Kidney epithelial cell (primary cell): ENCODE measurements at regions not wholly inside any gene's neighbourhood (a gene's known extent, or its start where the extent isn't known, plus 50 kb on each side); places are given as distances from the start of the nearest gene placed in this dataset.

Experiments used
- DNase-seq: peaks from one replicate; pipeline ENCODE4 v3.0.0-alpha.2; 2010; ENCODE audit warnings: low read depth
- H3K27me3 ChIP-seq: 2 replicates; pipeline ENCODE4 v1.6.0; 2011; ENCODE audit warnings: low read length; ENCODE audit not compliant: control insufficient read depth, insufficient read depth
- H3K36me3 ChIP-seq: 2 replicates; pipeline ENCODE4 v1.5.1; 2011; ENCODE audit warnings: low read length; ENCODE audit not compliant: control insufficient read depth, insufficient read depth
- H3K4me3 ChIP-seq: 2 replicates; pipeline ENCODE4 v1.5.1; 2011; ENCODE audit warnings: low read depth, mild to moderate bottlenecking, control low read depth, low read length
- TF ChIP-seq, protein P1 (sequence below): IDR thresholded peaks from 2 replicates; pipeline ENCODE4 v1.5.1; 2011; ENCODE audit warnings: mild to moderate bottlenecking, moderate library complexity, low read length, control low read depth, inconsistent platforms; ENCODE audit not compliant: insufficient read depth, poor library complexity, severe bottlenecking

DNA sequence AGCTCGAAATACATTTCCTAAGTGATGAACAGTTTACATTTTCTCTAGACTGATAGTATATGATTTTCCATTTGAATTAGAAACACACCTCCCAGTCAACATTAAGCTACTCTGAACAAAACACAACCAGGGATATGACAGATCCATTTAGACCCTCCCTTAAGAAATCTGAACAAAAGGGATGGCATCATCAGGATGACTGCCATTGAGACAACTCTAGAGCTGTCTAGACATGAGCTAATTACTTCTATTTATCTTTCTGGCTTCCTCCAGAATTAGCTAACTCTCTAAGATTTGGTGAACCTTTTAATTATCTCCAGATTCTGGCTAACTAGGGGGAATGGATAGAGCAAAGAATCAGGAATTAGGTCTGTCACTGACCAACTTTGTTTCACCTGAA lies 92.9 kb upstream of the IGF1 start:
- H3K4me3 ChIP-seq = no peak overlapping the region
- no peaks in the 10 kb centered on the region for H3K27me3 ChIP-seq
- no peaks in the 10 kb centered on the region for H3K36me3 ChIP-seq
- TF ChIP-seq, protein P1, sequence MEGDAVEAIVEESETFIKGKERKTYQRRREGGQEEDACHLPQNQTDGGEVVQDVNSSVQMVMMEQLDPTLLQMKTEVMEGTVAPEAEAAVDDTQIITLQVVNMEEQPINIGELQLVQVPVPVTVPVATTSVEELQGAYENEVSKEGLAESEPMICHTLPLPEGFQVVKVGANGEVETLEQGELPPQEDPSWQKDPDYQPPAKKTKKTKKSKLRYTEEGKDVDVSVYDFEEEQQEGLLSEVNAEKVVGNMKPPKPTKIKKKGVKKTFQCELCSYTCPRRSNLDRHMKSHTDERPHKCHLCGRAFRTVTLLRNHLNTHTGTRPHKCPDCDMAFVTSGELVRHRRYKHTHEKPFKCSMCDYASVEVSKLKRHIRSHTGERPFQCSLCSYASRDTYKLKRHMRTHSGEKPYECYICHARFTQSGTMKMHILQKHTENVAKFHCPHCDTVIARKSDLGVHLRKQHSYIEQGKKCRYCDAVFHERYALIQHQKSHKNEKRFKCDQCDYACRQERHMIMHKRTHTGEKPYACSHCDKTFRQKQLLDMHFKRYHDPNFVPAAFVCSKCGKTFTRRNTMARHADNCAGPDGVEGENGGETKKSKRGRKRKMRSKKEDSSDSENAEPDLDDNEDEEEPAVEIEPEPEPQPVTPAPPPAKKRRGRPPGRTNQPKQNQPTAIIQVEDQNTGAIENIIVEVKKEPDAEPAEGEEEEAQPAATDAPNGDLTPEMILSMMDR = no peak
- no peak for DNase-seq

DNA sequence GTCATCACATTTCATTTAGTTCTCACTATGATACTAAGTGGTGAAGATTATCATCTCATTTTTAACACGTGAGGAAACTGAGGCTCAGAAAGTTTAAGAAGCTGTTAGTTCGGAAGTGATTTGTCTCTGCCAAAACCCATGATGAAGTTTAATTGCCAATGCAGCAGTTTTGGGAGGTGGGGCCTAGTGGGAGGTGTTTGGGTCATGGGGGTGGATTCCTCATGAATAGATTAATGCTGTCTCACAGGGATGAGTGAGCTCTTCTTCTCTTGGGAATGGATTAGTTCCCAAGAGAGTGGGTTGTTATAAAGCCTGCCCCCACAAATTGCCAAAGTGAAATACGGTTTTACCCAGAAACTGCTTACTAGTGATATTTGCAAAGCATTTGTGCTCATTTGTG lies 91.5 kb upstream of the IGF1 start:
- H3K4me3 ChIP-seq = no peak overlapping the region
- H3K36me3 ChIP-seq = no peaks in the 10 kb centered on the region
- no peak for DNase-seq
- H3K27me3 ChIP-seq = no peaks in the 10 kb centered on the region
- TF ChIP-seq, protein P1 = no peak

- no peak for DNase-seq
- no peaks in the 10 kb centered on the region for H3K27me3 ChIP-seq
These were observed 89.9 kb upstream of the IGF1 start for GRCh38 chr12:102570256-102570655.

DNA sequence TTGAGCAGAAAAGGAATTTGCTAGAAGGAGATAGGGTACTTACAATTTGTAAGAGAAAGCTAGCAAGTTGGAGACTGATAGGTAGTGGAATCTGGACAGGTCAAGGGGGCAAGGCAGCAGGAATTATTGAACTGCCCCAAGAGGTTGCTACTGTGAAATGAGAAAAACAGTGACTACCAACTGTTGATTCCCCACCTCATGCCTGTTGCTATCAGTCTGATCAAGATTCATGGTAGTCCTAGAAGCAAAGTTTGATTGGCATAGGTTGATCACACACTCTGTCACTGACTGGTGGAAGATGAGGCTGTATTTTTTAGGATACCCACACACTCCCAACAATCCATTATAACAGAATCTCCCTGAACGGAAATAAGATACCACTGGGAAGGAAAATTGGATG lies 89.4 kb upstream of the IGF1 start:
- H3K27me3 ChIP-seq = no peaks in the 10 kb centered on the region
- TF ChIP-seq, protein P1 = no peak
- H3K4me3 ChIP-seq = no peak overlapping the region
- no peaks in the 10 kb centered on the region for H3K36me3 ChIP-seq
- DNase-seq = no peak

More at GRCh38 chr12:102570256-102570655, 89.9 kb upstream of the IGF1 start:
- no peak overlapping the region for H3K4me3 ChIP-seq
- no peaks in the 10 kb centered on the region for H3K36me3 ChIP-seq
- TF ChIP-seq, protein P1 = no peak

GRCh38 chr12:102568276-102568675 lies 87.9 kb upstream of the IGF1 start:
- no peaks in the 10 kb centered on the region for H3K36me3 ChIP-seq
- DNase-seq = no peak
- H3K27me3 ChIP-seq = no peaks in the 10 kb centered on the region
- no peak overlapping the region for H3K4me3 ChIP-seq
- TF ChIP-seq, protein P1 = no peak
